GM19467 (cell line): ENCODE measurements at regions not wholly inside any gene's neighbourhood (a gene's known extent, or its start where the extent isn't known, plus 50 kb on each side); places are given as distances from the start of the nearest gene placed in this dataset.
"Not testable (repeated sequence)": the region's sequence is repeated elsewhere in the genome, so short reads cannot be mapped to it uniquely, and the experiment has no call there.

Experiments
- ATAC-seq: cut with Tn5 transposase; IDR thresholded peaks from one replicate; pipeline ENCODE4 v1.9.1; 2021; ENCODE audit warnings: mild to moderate bottlenecking, moderate library complexity; ENCODE audit not compliant: unreplicated experiment

DNA sequence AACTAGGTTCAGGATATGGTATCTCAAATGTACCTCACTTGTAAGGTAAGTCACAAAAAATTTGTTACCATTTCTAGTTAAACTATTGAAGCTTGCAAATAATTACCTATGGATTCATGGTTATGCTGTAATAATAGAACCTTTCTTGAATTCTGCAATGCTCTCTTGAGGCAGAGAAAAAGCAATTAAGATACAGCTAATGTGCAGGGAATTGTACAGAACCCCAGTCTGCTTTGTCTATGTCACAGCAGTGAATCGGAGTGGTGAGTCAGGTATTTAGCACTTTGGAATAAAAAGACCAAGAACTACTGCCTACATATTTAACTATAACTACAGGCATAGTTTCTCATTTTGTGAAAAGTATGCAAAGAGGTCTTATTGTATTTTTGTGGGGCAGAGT lies 228.7 kb upstream of the GOT2 start:
- ATAC-seq = no peak

GRCh38 chr16:58960484-58960883 lies 226.4 kb upstream of the GOT2 start:
- no peak for ATAC-seq

- no peak for ATAC-seq
Observed at GRCh38 chr16:58960034-58960433, 225.9 kb upstream of the GOT2 start.

GRCh38 chr16:58958749-58959148 lies 224.6 kb upstream of the GOT2 start:
- ATAC-seq = no peak

- ATAC-seq = no peak
Observed at GRCh38 chr16:58948244-58948643, 214.1 kb upstream of the GOT2 start.

DNA sequence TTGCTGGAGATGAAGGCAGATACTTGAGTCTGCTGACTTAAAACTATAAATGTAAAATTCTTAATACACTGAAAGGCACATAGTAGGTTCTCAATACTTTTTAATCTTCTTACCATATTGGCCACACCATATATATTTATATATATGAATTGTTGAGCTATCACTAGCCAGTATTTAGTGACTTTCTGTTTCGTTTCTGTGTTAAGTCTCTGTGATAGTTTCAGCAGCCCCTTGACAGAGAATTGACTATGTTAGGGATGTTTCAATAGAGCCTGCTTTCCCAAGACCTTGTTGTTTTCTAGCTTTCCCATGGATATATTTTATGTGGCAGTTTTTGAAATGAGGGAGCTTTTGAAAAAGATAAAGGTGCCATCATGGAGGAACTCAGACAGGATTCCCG lies 206.5 kb upstream of the GOT2 start:
- no peak for ATAC-seq

DNA sequence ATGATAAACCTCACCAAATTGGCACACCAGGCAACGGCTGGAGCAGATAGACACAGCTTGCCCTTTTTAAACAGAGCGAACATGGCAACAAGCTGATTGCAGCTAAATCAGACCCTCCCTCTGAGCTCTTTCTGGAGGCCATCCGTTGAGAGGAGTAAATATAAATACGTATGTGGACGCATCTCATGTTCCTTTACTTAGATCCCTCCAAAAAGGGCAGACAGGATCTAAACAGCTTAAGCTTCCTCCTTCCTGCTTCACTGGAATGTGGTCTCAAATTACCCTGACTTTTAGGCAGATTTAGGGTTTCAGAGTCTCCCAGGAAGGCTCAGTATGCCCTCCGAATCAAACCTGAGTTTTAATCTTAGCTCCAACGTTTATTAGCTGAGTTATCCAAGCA lies 204.7 kb upstream of the GOT2 start:
- ATAC-seq = no peak

DNA sequence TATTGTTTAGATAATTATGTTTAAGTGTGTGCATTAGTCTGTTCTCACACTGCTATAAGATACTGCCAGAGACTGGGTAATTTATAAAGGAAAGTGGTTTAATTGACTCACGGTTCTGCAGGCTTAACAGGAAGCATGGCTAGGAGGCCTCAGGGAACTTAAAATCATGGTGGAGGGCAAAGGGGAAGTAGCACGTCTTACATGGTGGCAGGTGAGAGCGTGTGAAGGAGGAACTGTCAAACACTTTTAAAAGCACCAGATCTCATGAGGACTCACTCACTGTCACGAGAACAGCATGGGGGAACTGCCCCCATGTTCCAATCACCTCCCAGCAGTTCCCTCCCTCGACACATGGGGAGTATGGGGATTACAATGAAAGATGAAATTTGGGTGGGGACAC lies 203.5 kb upstream of the GOT2 start:
- ATAC-seq = no peak

DNA sequence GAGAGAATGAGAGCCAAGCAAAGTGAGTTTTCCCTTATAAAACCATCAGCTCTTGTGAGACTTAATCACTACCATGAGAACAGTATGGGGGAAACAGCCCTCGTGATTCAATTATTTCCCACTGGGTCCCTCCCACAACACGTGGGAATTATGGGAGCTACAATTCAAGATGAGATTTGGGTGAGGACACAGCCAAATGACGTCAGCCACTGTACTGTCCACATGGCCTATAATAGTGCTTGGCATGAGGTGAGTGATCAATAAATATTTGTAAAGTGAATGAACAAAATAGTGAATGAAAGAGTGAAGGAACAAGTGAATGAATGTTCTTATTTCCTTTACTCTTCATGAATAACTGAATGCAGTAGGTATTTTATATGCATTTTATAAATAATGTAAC lies 199.1 kb upstream of the GOT2 start:
- ATAC-seq = no peak

DNA sequence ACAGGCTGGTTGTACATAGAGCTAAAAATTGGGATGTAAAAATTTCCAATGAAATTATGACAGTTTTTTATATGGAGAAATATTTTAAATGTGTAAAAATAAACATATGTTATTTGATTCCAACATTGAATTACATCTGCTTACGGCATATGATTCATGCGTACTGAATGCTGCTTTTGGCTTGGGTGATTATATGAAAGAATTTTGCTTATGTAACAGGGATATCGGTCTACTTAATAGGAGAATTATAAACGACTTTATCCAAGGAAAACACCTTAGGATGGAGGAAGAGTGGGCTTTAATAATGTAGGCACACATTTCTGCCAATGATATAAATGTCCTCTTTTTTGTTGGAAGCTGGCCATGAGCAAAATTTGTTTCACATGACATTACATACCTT lies 197.3 kb upstream of the GOT2 start:
- ATAC-seq = no peak

GRCh38 chr16:58923094-58923493 lies 189.0 kb upstream of the GOT2 start:
- no peak for ATAC-seq

DNA sequence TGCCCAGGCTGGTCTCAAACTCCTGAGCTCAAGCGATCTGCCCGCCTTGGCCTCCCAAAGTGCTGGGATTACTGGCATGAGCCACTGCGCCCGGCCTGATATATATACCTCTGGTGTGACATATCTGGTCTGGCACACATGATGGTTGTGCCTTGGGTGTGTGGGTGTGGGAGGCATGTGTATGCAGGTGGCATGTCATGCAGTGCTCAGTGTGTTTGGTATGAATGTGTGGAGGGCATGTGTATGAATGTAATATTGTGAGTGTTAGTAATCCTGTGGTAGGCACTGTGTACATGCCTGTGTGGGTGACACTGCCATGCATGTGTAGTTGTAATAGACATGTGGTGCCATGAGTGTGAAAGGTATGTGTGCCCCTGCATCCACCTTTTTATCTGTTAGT lies 179.3 kb upstream of the GOT2 start:
- ATAC-seq = no peak

DNA sequence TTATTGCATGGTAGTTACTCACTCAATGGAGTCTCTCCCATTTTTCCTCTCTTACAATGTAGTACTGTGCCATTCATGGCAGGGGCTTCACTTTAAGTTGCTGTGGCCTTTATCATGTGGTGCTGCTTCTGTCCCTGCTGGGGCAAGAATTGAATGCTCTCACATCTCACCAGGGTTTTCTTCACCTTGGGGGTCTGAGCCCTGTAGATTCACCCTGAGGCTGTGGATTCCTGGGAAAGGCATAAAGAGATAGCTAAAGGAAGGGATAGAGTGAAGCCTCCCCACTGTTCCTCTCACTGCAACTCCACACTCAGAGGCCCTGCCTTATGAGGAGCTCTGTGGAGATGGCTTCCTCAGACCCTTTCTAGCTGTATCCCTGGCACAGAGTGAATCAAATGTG lies 178.5 kb upstream of the GOT2 start:
- ATAC-seq = no peak

GRCh38 chr16:58906981-58907715 lies 173.0 kb upstream of the GOT2 start:
- ATAC-seq = no peak

- ATAC-seq = no peak
Observed at GRCh38 chr16:58904291-58904690, 170.2 kb upstream of the GOT2 start.

- no peak for ATAC-seq
Observed at GRCh38 chr16:58889516-58889915, 155.4 kb upstream of the GOT2 start.

GRCh38 chr16:58885528-58886170 lies 151.5 kb upstream of the GOT2 start:
- peak; percentile 44 for ATAC-seq

DNA sequence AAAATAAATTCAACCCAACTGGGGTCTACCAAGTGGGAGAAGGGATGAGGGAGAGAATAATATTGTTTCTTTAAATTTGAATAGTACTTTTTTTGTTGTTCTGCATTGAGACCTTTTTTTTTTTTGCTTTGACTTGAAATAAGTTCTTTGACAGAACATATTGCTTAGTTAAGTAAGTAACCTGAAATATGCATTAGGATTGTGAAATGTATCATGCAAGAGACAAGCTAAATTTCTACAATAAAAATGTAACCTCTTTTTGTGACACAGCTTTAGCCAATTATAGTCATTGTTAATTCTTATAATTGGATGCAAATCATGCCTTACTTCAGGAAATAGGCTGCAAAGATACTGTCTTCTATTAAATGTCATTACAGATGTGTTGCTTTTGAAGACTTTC lies 150.0 kb upstream of the GOT2 start:
- no peak for ATAC-seq

- ATAC-seq = no peak
Observed at GRCh38 chr16:58883131-58883530, 149.0 kb upstream of the GOT2 start.

- ATAC-seq = peak; percentile 84
Observed at GRCh38 chr16:58882292-58882691, 148.2 kb upstream of the GOT2 start.

DNA sequence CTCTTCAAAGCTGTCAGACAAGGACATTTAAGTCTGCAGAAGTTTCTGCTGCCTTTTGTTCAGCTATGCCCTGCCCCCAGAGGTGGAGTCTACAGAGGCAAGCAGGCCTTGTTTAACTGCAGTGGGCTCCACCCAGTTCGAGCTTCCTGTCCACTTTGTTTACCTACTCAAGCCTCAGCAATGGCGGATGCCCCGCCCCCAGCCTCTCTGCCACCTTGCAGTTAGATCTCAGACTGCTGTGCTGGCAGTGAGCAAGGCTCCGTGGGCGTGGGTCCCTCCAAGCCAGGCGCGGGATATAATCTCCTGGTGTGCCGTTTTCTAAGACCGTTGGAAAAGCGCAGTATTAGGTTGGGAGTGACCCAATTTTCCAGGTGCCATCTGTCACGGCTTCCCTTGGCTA lies 144.5 kb upstream of the GOT2 start:
- not testable (repeated sequence) for ATAC-seq

DNA sequence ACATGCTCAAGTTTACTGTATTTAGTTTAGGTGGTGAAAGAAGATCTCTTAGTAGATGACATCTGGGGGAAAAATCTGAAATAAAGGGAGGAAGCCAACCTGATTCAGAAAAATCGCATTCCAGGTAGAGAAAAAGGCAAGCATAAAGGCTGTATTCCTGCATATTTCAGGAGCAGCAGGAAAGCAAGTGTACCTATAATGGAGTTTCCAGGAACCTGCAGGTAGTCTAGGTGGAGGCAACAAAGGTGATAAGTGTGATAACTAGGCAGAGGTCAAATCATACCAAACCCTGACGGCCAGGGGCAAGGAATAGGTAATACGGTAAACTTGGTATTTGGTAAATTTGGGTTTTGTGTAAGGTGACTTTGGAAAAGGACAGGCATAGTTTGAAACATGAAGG lies 132.8 kb upstream of the GOT2 start:
- no peak for ATAC-seq

GRCh38 chr16:58863761-58864160 lies 129.6 kb upstream of the GOT2 start:
- no peak for ATAC-seq
